ENCODE measurements at regions not wholly inside any gene's neighbourhood (a gene's known extent, or its start where the extent isn't known, plus 50 kb on each side); places are given as distances from the start of the nearest gene placed in this dataset.

DNA sequence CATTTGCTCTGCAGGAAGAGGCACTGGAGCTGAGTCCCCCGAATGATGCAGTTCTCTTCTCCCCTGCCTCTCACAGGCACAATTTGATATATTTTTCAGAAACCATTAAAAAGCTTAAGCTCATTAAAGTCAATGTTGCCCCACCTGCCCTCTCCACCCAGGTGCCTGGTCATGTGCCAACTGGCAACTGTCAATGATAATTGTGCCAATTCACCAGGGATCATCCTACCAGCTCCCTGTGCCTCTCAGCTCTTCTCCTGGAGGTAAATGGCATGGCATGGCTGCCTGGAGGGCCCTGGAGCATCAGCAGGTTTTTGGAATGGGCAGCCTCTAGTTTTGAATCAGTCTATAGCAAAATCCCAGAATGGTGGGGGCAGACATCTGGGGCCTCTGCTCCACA is 279.6 kb upstream of the ID2 start:
- TF ChIP-seq MYC (IDR thresholded peaks at IDR 0.05; ENCODE audit: borderline replicate concordance, low read length) (no peak), NFE2L2 (conservative IDR thresholded peaks at IDR 0.05; ENCODE audit: low read length) (no peak)
- TF ChIP-seq, protein P1, sequence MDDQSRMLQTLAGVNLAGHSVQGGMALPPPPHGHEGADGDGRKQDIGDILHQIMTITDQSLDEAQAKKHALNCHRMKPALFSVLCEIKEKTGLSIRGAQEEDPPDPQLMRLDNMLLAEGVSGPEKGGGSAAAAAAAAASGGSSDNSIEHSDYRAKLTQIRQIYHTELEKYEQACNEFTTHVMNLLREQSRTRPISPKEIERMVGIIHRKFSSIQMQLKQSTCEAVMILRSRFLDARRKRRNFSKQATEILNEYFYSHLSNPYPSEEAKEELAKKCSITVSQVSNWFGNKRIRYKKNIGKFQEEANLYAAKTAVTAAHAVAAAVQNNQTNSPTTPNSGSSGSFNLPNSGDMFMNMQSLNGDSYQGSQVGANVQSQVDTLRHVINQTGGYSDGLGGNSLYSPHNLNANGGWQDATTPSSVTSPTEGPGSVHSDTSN (IDR thresholded peaks at IDR 0.05), result no peak
- TF ChIP-seq, protein P2, sequence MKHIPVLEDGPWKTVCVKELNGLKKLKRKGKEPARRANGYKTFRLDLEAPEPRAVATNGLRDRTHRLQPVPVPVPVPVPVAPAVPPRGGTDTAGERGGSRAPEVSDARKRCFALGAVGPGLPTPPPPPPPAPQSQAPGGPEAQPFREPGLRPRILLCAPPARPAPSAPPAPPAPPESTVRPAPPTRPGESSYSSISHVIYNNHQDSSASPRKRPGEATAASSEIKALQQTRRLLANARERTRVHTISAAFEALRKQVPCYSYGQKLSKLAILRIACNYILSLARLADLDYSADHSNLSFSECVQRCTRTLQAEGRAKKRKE (CRISPR knock-in tag; IDR thresholded peaks at IDR 0.05; ENCODE audit: low read depth), result no peak
- TF ChIP-seq, protein P3, sequence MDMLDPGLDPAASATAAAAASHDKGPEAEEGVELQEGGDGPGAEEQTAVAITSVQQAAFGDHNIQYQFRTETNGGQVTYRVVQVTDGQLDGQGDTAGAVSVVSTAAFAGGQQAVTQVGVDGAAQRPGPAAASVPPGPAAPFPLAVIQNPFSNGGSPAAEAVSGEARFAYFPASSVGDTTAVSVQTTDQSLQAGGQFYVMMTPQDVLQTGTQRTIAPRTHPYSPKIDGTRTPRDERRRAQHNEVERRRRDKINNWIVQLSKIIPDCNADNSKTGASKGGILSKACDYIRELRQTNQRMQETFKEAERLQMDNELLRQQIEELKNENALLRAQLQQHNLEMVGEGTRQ (IDR thresholded peaks at IDR 0.05), result no peak
- TF ChIP-seq, protein P4, sequence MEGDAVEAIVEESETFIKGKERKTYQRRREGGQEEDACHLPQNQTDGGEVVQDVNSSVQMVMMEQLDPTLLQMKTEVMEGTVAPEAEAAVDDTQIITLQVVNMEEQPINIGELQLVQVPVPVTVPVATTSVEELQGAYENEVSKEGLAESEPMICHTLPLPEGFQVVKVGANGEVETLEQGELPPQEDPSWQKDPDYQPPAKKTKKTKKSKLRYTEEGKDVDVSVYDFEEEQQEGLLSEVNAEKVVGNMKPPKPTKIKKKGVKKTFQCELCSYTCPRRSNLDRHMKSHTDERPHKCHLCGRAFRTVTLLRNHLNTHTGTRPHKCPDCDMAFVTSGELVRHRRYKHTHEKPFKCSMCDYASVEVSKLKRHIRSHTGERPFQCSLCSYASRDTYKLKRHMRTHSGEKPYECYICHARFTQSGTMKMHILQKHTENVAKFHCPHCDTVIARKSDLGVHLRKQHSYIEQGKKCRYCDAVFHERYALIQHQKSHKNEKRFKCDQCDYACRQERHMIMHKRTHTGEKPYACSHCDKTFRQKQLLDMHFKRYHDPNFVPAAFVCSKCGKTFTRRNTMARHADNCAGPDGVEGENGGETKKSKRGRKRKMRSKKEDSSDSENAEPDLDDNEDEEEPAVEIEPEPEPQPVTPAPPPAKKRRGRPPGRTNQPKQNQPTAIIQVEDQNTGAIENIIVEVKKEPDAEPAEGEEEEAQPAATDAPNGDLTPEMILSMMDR (IDR thresholded peaks at IDR 0.05), result no peak
- TF ChIP-seq, protein P5, sequence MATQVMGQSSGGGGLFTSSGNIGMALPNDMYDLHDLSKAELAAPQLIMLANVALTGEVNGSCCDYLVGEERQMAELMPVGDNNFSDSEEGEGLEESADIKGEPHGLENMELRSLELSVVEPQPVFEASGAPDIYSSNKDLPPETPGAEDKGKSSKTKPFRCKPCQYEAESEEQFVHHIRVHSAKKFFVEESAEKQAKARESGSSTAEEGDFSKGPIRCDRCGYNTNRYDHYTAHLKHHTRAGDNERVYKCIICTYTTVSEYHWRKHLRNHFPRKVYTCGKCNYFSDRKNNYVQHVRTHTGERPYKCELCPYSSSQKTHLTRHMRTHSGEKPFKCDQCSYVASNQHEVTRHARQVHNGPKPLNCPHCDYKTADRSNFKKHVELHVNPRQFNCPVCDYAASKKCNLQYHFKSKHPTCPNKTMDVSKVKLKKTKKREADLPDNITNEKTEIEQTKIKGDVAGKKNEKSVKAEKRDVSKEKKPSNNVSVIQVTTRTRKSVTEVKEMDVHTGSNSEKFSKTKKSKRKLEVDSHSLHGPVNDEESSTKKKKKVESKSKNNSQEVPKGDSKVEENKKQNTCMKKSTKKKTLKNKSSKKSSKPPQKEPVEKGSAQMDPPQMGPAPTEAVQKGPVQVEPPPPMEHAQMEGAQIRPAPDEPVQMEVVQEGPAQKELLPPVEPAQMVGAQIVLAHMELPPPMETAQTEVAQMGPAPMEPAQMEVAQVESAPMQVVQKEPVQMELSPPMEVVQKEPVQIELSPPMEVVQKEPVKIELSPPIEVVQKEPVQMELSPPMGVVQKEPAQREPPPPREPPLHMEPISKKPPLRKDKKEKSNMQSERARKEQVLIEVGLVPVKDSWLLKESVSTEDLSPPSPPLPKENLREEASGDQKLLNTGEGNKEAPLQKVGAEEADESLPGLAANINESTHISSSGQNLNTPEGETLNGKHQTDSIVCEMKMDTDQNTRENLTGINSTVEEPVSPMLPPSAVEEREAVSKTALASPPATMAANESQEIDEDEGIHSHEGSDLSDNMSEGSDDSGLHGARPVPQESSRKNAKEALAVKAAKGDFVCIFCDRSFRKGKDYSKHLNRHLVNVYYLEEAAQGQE (IDR thresholded peaks at IDR 0.05), result no peak
